ENCODE measurements at regions not wholly inside any gene's neighbourhood (a gene's known extent, or its start where the extent isn't known, plus 50 kb on each side); places are given as distances from the start of the nearest gene placed in this dataset.
"Not testable (repeated sequence)": the region's sequence is repeated elsewhere in the genome, so short reads cannot be mapped to it uniquely, and the experiment has no call there.

GRCh38 chr2:156254637-156255067 is 77.9 kb downstream of the NR4A2 start:
- peak in 1 of 10 donors; percentile 43 for DNase-seq
- intact Hi-C loops (cut with DNase I), result not testable (repeated sequence)

DNA sequence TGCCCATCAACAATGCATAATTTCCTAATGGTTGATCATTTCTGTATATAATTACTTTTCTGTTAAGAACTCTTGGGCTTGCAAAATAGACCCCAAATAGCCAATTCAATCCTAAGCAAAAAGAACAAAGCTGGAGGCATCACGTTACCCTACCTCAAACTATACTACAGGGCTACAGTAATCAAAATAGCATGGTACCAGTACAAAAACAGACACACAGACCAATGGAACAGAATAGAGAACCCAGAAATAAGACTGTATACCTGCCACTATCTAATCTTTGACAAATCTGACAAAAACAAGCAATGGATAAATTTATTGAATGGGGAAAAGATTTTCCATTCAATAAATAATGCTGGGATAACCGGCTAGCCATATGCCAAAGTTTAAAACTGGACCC is 78.8 kb downstream of the NR4A2 start:
- no peak for DNase-seq
- intact Hi-C loops (cut with DNase I), result no loop called here

DNA sequence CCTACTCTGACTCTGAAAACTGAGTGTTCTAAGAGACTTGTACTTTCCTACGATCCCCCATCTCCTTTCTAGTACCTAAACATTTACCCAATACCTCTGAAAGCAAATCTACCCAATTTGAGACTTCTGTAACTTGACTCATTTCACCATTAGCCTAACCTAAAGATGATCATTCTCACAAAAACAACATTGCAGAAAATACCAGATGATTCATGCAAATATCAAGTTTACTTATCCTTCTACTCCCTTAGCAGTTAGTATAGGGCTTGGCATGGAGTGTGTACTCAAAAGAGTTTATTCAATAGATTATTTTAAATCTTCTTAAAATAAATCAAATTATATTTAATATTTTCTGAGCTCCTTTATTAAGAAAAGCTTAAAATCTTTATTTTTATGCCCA is 89.6 kb downstream of the NR4A2 start:
- intact Hi-C loops (cut with DNase I), result no loop called here
- no peak for DNase-seq

- DNase-seq, result no peak
- intact Hi-C loops (cut with DNase I), result no loop called here
Observed at GRCh38 chr2:156237558-156237957, 95.0 kb downstream of the NR4A2 start.

- intact Hi-C loops (cut with DNase I), result no loop called here
- DNase-seq, result no peak
Observed at GRCh38 chr2:156229724-156230362, 102.7 kb downstream of the NR4A2 start.

- intact Hi-C loops (cut with DNase I); DNase-seq: not testable (repeated sequence)
Observed at GRCh38 chr2:156223328-156223727, 109.2 kb downstream of the NR4A2 start.

DNA sequence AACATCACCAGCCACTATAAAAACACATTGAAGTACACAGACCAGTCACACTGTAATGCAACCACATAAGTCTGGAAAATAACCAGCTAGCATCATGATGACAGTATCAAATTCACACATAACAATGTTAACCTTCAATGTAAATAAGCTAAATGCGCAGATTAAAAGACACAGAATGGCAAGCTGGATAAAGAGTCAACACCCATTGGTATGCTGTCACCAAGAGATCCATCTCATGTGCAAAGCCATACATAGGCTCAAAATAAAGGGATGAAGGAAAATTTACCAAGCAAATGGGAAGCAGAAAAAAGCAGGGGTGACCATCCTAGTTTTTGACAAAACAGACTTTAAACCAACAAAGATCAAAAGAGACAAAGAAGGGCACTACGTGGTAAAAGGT is 110.8 kb downstream of the NR4A2 start:
- intact Hi-C loops (cut with DNase I), result no loop called here

DNA sequence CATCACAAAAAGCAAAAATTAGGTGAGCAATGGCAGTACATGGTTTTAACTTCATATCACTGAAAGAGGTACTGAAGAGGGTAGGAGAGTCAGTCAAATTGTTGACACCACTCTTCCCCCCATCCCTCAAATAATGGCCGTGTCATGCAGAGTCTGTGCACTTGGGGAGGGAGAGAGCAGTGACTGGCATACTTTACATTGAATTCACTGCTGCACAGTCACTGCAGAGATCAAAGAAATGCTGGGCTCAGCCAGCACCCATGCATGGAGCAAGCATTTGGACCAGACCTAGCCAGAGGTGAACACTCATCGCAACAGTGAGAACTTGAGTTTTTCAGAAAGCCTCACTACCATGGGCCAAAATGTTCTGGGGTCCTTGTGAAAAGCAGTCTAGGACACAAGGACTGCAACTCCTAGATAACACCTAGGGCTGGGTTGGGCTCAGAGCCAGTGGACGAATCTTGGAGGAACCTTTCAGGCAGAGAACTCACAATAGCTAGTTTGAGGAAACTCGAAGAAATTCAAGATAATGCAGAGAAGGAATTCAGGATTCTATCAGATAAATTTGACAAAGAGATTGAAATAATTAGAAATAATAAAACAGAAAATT is 112.9 kb downstream of the NR4A2 start:
- intact Hi-C loops (cut with DNase I), result no loop called here

More for the DNA sequence above, 110.8 kb downstream of the NR4A2 start:
- DNase-seq, result no peak

DNA sequence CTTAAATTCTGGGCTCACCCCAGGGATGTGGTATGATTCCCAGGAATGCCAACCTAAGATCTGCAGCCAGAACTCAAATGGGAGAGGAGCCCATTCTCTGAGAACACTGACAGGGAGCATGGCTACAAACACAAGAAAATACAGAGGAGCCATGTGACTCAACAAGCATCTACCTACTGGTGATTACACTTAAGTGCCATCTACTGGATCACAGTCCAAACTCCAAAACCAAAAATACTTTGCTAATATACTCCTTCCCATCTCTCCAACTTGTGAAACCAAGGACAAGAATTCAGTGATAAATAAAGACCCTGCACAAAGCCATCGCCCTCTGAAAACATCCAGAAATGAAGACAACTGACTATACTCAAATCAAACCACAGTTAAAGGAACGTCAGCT is 116.9 kb downstream of the NR4A2 start:
- DNase-seq, result no peak
- intact Hi-C loops (cut with DNase I), result no loop called here

More for the DNA sequence above, 112.9 kb downstream of the NR4A2 start:
- no peak for DNase-seq

- intact Hi-C loops (cut with DNase I), result no loop called here
Observed at GRCh38 chr2:156211318-156211717, 121.2 kb downstream of the NR4A2 start.

GRCh38 chr2:156206355-156206754 is 126.2 kb downstream of the NR4A2 start:
- no peak for DNase-seq
- intact Hi-C loops (cut with DNase I), result no loop called here

More at GRCh38 chr2:156211318-156211717, 121.2 kb downstream of the NR4A2 start:
- no peak for DNase-seq

DNA sequence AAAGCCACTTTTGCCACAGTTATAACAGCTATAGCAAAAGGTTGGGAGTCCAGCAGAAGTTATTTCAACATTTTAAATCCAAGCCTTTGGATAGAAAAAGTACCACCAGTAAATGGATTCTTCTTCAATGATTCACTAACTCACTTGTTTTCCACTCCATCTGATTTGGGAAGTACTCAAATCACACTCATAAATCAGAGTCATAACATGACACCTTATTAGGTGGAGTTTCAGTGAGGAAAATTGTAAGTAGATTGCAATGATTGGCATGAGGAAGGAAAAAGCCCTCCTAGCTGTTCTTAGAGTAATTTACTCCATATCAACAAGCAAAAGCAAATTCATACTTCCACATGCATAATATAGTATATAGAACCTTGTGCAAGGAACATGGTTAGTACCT is 132.9 kb downstream of the NR4A2 start:
- no peak for DNase-seq
- intact Hi-C loops (cut with DNase I), result no loop called here

DNA sequence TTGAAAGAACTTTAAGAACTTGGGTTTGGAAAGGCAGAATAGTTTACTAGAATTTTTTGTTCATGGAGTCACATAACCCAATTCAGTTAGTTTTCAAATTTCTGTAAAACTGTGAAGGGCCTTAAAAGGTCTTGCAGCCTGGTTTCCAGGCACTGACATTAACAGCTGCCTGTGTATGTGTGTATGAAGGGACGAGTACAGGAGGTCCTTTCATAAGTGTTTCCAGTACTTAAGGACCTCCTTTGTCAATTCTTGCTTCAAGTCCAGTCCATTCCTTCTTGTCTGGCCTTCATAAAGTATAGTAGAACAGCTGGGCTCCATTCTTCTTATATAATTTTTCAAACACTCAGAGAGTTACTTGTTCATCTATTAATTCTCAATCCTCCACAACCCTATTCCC is 136.5 kb downstream of the NR4A2 start:
- intact Hi-C loops (cut with DNase I), result no loop called here
- no peak for DNase-seq

DNA sequence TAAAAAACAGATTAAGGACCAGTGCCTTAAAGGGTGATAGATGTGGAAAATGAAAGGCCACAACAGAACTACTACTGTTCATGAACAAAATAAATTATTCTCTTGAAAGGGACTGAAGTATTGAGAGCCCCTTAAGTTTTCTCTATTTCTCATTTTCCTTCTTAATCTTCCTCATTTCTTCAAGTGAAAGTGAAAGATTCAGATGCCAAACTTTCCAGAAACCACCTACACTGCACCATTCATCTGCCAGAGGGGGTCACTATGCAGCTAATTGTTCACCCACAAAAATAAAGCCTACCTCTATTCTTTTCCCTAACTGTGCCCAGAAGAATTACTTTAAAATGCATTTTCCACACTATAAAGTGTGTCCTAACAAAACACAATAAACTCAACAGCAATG is 140.1 kb downstream of the NR4A2 start:
- DNase-seq, result no peak
- intact Hi-C loops (cut with DNase I), result no loop called here

GRCh38 chr2:156191527-156191926 is 141.0 kb downstream of the NR4A2 start:
- intact Hi-C loops (cut with DNase I), result no loop called here
- DNase-seq, result no peak

DNA sequence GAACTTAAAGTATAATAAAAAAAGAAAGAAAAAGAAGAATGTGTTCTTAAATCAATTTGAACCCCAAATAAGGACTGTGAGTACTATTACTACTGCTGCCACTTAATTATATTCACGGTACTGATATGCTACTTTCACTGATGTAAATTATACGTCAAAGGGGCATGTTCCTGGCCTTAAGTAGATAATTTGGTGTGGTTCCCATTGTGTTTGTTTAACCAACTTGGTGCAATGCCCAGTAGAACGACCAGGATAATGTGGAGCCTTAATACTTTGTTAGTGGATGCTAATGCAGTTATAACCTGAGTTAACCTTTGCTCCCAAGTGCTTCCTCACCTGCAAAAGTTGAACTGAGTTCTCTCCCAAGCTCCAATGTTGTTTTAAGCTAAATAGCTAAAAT is 142.0 kb downstream of the NR4A2 start:
- intact Hi-C loops (cut with DNase I), result no loop called here
- DNase-seq, result no peak

- no peak for DNase-seq
- intact Hi-C loops (cut with DNase I), result no loop called here
Observed at GRCh38 chr2:156189584-156189983, 142.9 kb downstream of the NR4A2 start.

- no peak for DNase-seq
- intact Hi-C loops (cut with DNase I), result no loop called here
Observed at GRCh38 chr2:156189143-156189542, 143.4 kb downstream of the NR4A2 start.

DNA sequence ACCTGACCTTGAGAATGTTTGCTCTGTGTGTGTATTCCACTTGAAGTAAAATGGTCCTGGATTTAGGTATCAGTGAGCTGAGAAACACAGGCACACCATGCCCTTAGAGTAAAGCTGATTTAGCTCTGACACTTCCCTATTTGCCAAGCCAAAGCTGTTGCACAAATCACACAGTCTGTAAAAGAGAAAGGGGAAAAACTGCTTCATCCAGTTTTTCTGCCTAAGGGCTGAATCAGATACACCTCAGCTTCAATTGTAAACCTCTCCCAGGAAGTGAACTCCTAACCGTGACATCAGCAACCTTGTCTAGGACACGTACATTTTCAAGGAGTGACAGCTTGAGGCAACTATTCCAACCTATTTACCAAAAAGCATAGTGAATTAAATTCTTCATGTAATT is 150.4 kb downstream of the NR4A2 start:
- no peak for DNase-seq
- intact Hi-C loops (cut with DNase I), result no loop called here

- intact Hi-C loops (cut with DNase I), result no loop called here
Observed at GRCh38 chr2:156181208-156181607, 151.3 kb downstream of the NR4A2 start.

DNA sequence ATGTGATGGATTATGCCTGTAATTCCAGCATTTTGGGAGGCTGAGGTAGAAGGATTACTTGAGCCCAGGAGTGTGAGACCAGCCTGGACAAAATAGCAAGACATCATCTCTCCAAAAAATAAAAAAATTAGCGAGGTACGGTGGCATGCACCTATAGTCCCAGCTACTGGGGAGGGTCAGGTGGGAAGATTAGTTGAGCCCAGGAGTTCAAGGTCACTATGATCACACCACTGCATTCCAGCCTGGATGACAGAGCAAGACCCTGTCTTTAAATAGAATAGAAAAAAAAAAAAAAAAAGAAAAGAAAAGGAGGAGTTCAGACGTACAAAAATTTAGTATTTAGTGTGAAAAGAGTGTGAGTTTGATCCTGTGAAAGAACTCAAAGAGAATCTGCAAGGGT is 154.9 kb downstream of the NR4A2 start:
- no peak for DNase-seq
- intact Hi-C loops (cut with DNase I), result no loop called here

More at GRCh38 chr2:156181208-156181607, 151.3 kb downstream of the NR4A2 start:
- no peak for DNase-seq

- intact Hi-C loops (cut with DNase I), result no loop called here
- DNase-seq, result no peak
Observed at GRCh38 chr2:156175946-156176345, 156.6 kb downstream of the NR4A2 start.
